Spinal cord (tissue), 9 donors: ENCODE measurements at regions not wholly inside any gene's neighbourhood (a gene's known extent, or its start where the extent isn't known, plus 50 kb on each side); places are given as distances from the start of the nearest gene placed in this dataset.

Experiments
- DNase-seq, 6 donors: peaks; one replicate each; pipeline versions ENCODE4 v3.0.0 to v3.0.0-alpha.2; 2013 to 2015; ENCODE audit warnings: low spot score in 6 of 6, low read depth in 4 of 6
- H3K27ac ChIP-seq: one replicate; pipeline ENCODE4 v1.5.1; 2013; ENCODE audit warnings: low read depth, low read length, control low read depth
- H3K27me3 ChIP-seq: one replicate; pipeline ENCODE4 v1.6.1; 2013; ENCODE audit warnings: low read length; ENCODE audit not compliant: control insufficient read depth, insufficient read depth
- H3K36me3 ChIP-seq: one replicate; pipeline ENCODE4 v1.6.1; 2013; ENCODE audit warnings: low read length; ENCODE audit not compliant: control insufficient read depth, insufficient read depth
- H3K4me1 ChIP-seq: one replicate; pipeline ENCODE4 v1.6.1; 2013; ENCODE audit warnings: low read length; ENCODE audit not compliant: control insufficient read depth, insufficient read depth
- H3K4me3 ChIP-seq: one replicate; pipeline ENCODE4 v1.5.1; 2013; ENCODE audit warnings: low read depth, low read length, control low read depth
- H3K9me3 ChIP-seq: one replicate; pipeline ENCODE4 v1.6.1; 2013; ENCODE audit warnings: low read length; ENCODE audit not compliant: control insufficient read depth, insufficient read depth
- WGBS: methylation state at CpG from one replicate; pipeline ENCODE4 v1.1.5; 2013; ENCODE audit warnings: missing lambda C conversion rate; ENCODE audit not compliant: insufficient coverage; 5-methylcytosine and 5-hydroxymethylcytosine counted together
- donor health status: healthy.

GRCh38 chr1:223001653-223002634 lies 141.1 kb downstream of the TLR5 start:
- Histone ChIP-seq H3K27ac (no peak overlapping the region), H3K4me3 (no peak overlapping the region), H3K9me3 (no peaks in the 10 kb centered on the region), H3K36me3 (peaks cover 13% of the 10 kb centered on the region), H3K27me3 (no peaks in the 10 kb centered on the region), H3K4me1 (no peaks in the 10 kb centered on the region)
- WGBS: 90% methylated on average over 7 of the region's 9 CpGs
- DNase-seq: no peak

- WGBS: 92% methylated on average over 7 of the region's 9 CpGs
- Histone ChIP-seq H3K27me3 (no peaks in the 10 kb centered on the region), H3K36me3 (peaks cover 13% of the 10 kb centered on the region), H3K9me3 (no peaks in the 10 kb centered on the region), H3K27ac (no peak overlapping the region), H3K4me3 (no peak overlapping the region), H3K4me1 (no peaks in the 10 kb centered on the region)
- DNase-seq: no peak
Observed at GRCh38 chr1:223003549-223003948, 139.5 kb downstream of the TLR5 start.

GRCh38 chr1:223006371-223006770 lies 136.7 kb downstream of the TLR5 start:
- 98% methylated on average over 5 of the region's 5 CpGs for WGBS
- Histone ChIP-seq H3K4me3 (no peak overlapping the region), H3K27ac (no peak overlapping the region), H3K9me3 (no peaks in the 10 kb centered on the region), H3K36me3 (peaks cover 13% of the 10 kb centered on the region), H3K4me1 (peaks cover 4% of the 10 kb centered on the region), H3K27me3 (no peaks in the 10 kb centered on the region)
- DNase-seq: no peak

- H3K4me1 ChIP-seq: peaks cover 4% of the 10 kb centered on the region
- H3K4me3 ChIP-seq: no peak overlapping the region
- H3K27me3 ChIP-seq: no peaks in the 10 kb centered on the region
- H3K27ac ChIP-seq: no peak overlapping the region
- peaks cover 13% of the 10 kb centered on the region for H3K36me3 ChIP-seq
- no peaks in the 10 kb centered on the region for H3K9me3 ChIP-seq
- WGBS: 59% methylated on average over 10 of the region's 11 CpGs
- DNase-seq: peak in 1 of 6 donors; percentile 44
Observed at GRCh38 chr1:223006917-223007648, 136.0 kb downstream of the TLR5 start.

- no peaks in the 10 kb centered on the region for H3K27me3 ChIP-seq
- H3K4me1 ChIP-seq: peaks cover 4% of the 10 kb centered on the region
- H3K27ac ChIP-seq: no peak overlapping the region
- peaks cover 9% of the 10 kb centered on the region for H3K36me3 ChIP-seq
- WGBS: no CpG with 5 or more reads among the region's 7 CpGs
- no peaks in the 10 kb centered on the region for H3K9me3 ChIP-seq
- H3K4me3 ChIP-seq: no peak overlapping the region
- DNase-seq: no peak
Observed at GRCh38 chr1:223007935-223008334, 135.1 kb downstream of the TLR5 start.

GRCh38 chr1:223008808-223009207 lies 134.2 kb downstream of the TLR5 start:
- DNase-seq: peak in 1 of 6 donors; percentile 23
- peak overlapping the region; percentile 4 for H3K27ac ChIP-seq
- WGBS: no CpG with 5 or more reads among the region's 2 CpGs
- H3K9me3 ChIP-seq: no peaks in the 10 kb centered on the region
- no peak overlapping the region for H3K4me3 ChIP-seq
- H3K4me1 ChIP-seq: peaks cover 4% of the 10 kb centered on the region
- H3K36me3 ChIP-seq: peaks cover 9% of the 10 kb centered on the region
- no peaks in the 10 kb centered on the region for H3K27me3 ChIP-seq

GRCh38 chr1:223009406-223009805 lies 133.6 kb downstream of the TLR5 start:
- Histone ChIP-seq H3K36me3 (peaks cover 6% of the 10 kb centered on the region), H3K9me3 (no peaks in the 10 kb centered on the region), H3K27me3 (no peaks in the 10 kb centered on the region), H3K27ac (no peak overlapping the region), H3K4me1 (peaks cover 4% of the 10 kb centered on the region), H3K4me3 (no peak overlapping the region)
- WGBS: no CpG with 5 or more reads among the region's 3 CpGs
- no peak for DNase-seq

GRCh38 chr1:223010582-223011504 lies 132.2 kb downstream of the TLR5 start:
- peak overlapping the region; percentile 79 for H3K27ac ChIP-seq
- WGBS: no CpG with 5 or more reads among the region's 8 CpGs
- peak in 2 of 6 donors; percentile 45 to 57 for DNase-seq
- peaks cover 4% of the 10 kb centered on the region for H3K4me1 ChIP-seq
- H3K4me3 ChIP-seq: no peak overlapping the region
- no peaks in the 10 kb centered on the region for H3K36me3 ChIP-seq
- no peaks in the 10 kb centered on the region for H3K9me3 ChIP-seq
- H3K27me3 ChIP-seq: no peaks in the 10 kb centered on the region

GRCh38 chr1:223011505-223011856 lies 131.6 kb downstream of the TLR5 start:
- H3K27ac ChIP-seq: peak overlapping the region; percentile 79
- no peak overlapping the region for H3K4me3 ChIP-seq
- H3K36me3 ChIP-seq: no peaks in the 10 kb centered on the region
- H3K27me3 ChIP-seq: no peaks in the 10 kb centered on the region
- H3K9me3 ChIP-seq: no peaks in the 10 kb centered on the region
- DNase-seq: peak in 1 of 6 donors; percentile 48
- 28% methylated on average over 2 of the region's 5 CpGs for WGBS
- peaks cover 10% of the 10 kb centered on the region for H3K4me1 ChIP-seq
